ENCODE measurements at regions not wholly inside any gene's neighbourhood (a gene's known extent, or its start where the extent isn't known, plus 50 kb on each side); places are given as distances from the start of the nearest gene placed in this dataset.

- peaks cover 2% of the 10 kb centered on the region for H3K9me3 Mint-ChIP-seq (ENCODE audit: unreplicated experiment)
- no peak for TF ChIP-seq CTCF (IDR thresholded peaks at IDR 0.05; ENCODE audit: partially characterized antibody, unreplicated experiment)
These were observed 661.7 kb upstream of the CITED2 start for GRCh38 chr6:140036196-140036595.

GRCh38 chr6:140032189-140032588, 657.7 kb upstream of the CITED2 start:
- Mint-ChIP-seq H3K4me3 (ENCODE audit: unreplicated experiment) (no peak overlapping the region), H3K27ac (ENCODE audit: unreplicated experiment) (no peak overlapping the region), H3K9me3 (ENCODE audit: unreplicated experiment) (no peaks in the 10 kb centered on the region), H3K36me3 (ENCODE audit: unreplicated experiment) (peaks cover 4% of the 10 kb centered on the region), H3K4me1 (ENCODE audit: low read depth, unreplicated experiment) (no peaks in the 10 kb centered on the region), H3K27me3 (ENCODE audit: unreplicated experiment) (no peaks in the 10 kb centered on the region)
- no peak for DNase-seq
- TF ChIP-seq CTCF (IDR thresholded peaks at IDR 0.05; ENCODE audit: partially characterized antibody, unreplicated experiment): no peak

More at GRCh38 chr6:140036196-140036595, 661.7 kb upstream of the CITED2 start:
- Mint-ChIP-seq H3K4me1 (ENCODE audit: low read depth, unreplicated experiment) (peaks cover 3% of the 10 kb centered on the region), H3K36me3 (ENCODE audit: unreplicated experiment) (no peaks in the 10 kb centered on the region), H3K27me3 (ENCODE audit: unreplicated experiment) (no peaks in the 10 kb centered on the region), H3K4me3 (ENCODE audit: unreplicated experiment) (no peak overlapping the region), H3K27ac (ENCODE audit: unreplicated experiment) (no peak overlapping the region)
- no peak for DNase-seq

- H3K27ac Mint-ChIP-seq (ENCODE audit: unreplicated experiment): no peak overlapping the region
- TF ChIP-seq CTCF (IDR thresholded peaks at IDR 0.05; ENCODE audit: partially characterized antibody, unreplicated experiment): no peak
- H3K36me3 Mint-ChIP-seq (ENCODE audit: unreplicated experiment): peaks cover 4% of the 10 kb centered on the region
- no peak overlapping the region for H3K4me3 Mint-ChIP-seq (ENCODE audit: unreplicated experiment)
- H3K4me1 Mint-ChIP-seq (ENCODE audit: low read depth, unreplicated experiment): no peaks in the 10 kb centered on the region
- no peaks in the 10 kb centered on the region for H3K9me3 Mint-ChIP-seq (ENCODE audit: unreplicated experiment)
- DNase-seq: no peak
- no peaks in the 10 kb centered on the region for H3K27me3 Mint-ChIP-seq (ENCODE audit: unreplicated experiment)
These were observed 655.1 kb upstream of the CITED2 start for GRCh38 chr6:140029551-140029950.

GRCh38 chr6:140027219-140027618, 652.8 kb upstream of the CITED2 start:
- Mint-ChIP-seq H3K4me3 (ENCODE audit: unreplicated experiment) (no peak overlapping the region), H3K27me3 (ENCODE audit: unreplicated experiment) (no peaks in the 10 kb centered on the region), H3K36me3 (ENCODE audit: unreplicated experiment) (peaks cover 4% of the 10 kb centered on the region), H3K9me3 (ENCODE audit: unreplicated experiment) (no peaks in the 10 kb centered on the region), H3K27ac (ENCODE audit: unreplicated experiment) (no peak overlapping the region), H3K4me1 (ENCODE audit: low read depth, unreplicated experiment) (no peaks in the 10 kb centered on the region)
- no peak for TF ChIP-seq CTCF (IDR thresholded peaks at IDR 0.05; ENCODE audit: partially characterized antibody, unreplicated experiment)
- DNase-seq: no peak

GRCh38 chr6:140026546-140026945, 652.1 kb upstream of the CITED2 start:
- Mint-ChIP-seq H3K4me3 (ENCODE audit: unreplicated experiment) (no peak overlapping the region), H3K27me3 (ENCODE audit: unreplicated experiment) (no peaks in the 10 kb centered on the region), H3K4me1 (ENCODE audit: low read depth, unreplicated experiment) (no peaks in the 10 kb centered on the region), H3K9me3 (ENCODE audit: unreplicated experiment) (no peaks in the 10 kb centered on the region), H3K27ac (ENCODE audit: unreplicated experiment) (no peak overlapping the region), H3K36me3 (ENCODE audit: unreplicated experiment) (peaks cover 4% of the 10 kb centered on the region)
- no peak for DNase-seq
- TF ChIP-seq CTCF (IDR thresholded peaks at IDR 0.05; ENCODE audit: partially characterized antibody, unreplicated experiment): no peak

Measured in glutamatergic neuron (in vitro differentiated cells).